ENCODE measurements at regions not wholly inside any gene's neighbourhood (a gene's known extent, or its start where the extent isn't known, plus 50 kb on each side); places are given as distances from the start of the nearest gene placed in this dataset.

DNA sequence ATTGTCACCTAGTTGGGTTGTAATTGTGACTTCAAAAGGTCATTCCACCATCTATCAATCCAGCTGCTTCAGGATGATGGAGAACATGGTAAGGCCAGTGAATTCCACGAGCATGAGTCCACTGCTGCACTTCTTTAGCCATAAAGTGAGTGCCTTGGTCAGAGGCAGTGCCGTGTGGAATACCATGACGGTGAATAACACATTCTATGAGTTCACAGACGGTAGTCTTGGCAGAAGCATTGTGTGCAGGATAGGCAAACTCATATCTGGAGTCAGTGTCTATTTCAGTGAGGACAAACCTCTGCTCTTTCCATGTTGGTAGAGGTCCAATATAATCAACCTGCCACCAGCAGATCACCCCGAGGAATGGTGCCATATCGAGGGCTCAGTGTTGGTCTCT, 650.9 kb downstream of the KCNJ2 start:
- FAIRE-seq = no peak

DNA sequence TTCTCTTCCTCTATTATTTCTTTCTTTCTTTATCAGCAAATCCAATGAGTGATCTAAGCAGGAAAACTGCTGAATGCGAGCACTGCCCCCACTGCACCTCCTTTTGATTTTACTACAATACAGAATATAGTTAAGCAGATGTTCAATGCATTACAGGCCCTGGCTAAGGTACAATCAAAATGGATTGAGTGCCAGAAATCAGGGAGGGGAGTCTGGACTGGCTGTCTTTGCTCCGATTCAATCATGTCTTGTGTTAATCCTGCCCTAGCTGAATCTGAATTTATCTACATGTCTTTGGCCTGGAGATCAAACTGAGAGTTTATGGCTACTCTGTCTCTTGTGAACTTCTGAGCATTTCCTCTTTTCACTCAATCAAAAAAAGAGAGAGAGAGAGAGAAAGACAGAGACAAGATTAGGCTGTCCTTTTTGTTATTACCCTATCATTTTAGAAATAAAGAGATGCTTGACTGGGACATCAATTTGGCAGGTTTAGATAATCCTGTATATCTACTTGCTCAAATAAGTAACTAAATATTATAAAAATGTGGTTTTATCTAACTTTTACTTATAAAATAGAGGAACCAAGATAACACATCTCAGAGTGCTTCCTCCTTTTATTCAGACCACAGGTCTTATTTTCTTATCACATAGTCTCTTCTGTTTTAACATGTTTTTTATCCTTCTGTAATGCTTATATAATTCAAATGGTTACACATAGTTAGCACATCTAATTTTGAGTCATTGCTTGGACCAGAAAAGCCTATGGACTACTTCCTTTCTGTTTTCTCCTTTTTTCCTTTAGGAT, 656.2 kb downstream of the KCNJ2 start:
- FAIRE-seq = no peak

DNA sequence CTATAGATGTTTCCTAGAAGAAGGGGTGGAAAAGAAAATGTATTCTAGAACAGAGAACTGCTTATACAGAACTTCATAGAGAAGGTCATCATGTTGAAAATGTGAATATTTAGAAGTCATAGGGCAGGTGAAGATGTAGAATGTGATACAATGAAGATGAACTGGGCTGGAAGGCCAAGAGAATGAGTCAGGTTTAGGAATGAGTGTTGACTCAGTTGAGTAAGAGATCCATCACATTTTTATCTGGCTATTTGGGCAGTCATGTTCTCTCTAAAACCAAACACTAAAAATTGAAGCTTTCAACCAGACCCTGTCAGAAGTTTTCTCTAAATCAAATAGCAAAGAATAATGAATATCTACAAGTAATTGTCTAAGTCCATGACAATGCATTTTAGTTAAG, 660.5 kb downstream of the KCNJ2 start:
- FAIRE-seq = no peak

DNA sequence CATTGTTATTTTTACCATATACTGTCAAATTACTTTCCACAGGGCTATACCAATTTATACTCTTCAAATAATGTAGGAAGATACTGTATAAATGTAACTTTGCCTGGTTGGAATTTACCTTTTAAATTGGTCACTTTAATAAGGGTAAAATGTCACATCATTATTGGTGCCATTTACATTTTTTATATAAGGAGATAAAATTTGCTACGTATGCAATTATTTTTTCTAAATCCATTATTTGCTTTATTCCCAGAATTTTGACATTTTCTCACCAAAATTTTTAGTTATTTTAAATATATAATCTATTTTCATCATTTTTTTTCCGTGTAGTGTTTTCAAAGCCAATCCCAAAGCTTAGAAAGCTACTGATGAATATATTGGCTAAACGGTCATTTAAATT, 664.7 kb downstream of the KCNJ2 start:
- FAIRE-seq = no peak

DNA sequence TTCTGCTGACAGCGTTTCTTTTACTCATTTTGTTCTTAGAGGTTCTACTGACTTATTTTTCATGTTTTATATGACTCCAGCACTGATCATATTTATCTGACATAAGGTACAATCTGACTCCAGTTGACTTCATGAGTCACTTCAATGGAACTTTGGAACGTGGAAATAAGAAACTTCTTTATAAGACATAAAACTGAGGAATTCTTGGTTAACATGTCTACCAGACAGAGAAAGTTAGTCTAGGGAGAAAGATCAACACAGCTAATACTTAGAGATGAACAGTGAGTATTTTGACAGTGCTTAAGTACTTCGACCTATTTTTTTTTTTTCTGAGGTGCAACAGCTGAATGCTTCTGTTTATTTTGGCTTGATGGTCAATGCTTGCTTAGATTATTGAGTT, 679.5 kb downstream of the KCNJ2 start:
- FAIRE-seq = no peak

DNA sequence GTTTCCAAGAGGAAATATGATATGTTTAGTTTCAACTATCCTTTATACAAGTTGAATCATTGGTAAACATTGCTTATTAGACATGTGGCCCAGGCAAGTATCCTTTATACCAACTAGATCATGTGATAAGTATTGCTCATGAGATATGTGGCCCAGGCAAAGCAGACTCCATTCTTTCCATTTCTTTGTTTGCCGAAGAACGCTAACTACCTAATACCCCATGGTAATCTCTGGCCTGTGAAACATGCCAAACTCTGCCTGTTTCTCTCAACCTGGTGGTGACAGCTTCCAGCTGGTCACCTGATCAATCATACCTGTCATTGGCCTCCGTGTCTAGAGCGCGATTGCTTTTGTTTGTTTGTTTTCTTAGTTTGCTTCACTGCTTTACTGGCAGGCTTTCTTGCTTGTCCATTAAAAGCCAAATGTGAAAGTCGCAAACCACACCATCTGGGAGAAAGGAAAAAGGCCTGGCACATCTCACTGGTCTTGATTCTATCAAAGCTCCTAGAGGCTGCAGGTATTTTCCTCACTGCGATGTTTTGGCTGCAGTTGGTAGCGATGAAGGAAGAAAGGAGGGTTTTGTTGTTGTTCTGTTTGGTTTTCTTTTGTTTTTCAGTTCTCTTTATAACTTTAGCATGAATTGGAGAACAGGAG, 686.2 kb downstream of the KCNJ2 start:
- no peak for FAIRE-seq

DNA sequence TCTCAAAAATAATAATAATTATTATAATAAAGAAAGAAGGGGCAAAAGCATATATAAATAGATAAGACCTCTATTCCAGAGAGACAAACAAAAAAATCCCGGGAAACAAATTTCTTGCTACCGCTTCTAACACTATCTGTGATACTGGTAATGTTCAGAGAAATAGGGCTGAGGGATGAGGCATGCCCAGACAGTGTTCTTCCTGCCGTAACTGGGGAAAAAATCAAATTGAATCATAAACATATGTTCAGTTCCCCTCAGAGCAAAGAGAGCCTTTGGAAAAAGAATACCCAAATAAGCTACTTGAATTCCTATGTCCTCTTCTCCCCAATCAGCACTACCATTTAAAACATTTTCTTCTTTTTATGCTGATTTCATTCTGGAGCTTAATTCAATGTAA, 688.0 kb downstream of the KCNJ2 start:
- no peak for FAIRE-seq

DNA sequence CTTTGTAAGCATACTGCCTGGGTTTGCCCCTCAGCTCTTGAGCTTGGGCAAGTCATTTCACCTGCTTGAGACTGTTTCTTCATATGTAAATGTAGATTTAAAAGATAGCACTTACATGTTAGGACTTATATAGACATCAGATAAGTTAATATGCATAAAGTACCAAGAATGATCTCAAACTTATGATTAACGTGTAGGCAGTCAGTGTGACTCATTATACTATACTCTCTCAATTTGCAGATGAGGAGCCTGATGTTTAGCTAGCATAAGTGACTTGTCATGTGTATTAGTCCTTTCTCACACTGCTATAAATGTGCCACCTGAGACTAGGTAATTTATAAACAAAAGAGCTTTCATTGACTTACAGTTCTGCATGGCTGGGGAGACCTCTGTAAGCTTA, 690.5 kb downstream of the KCNJ2 start:
- no peak for FAIRE-seq

DNA sequence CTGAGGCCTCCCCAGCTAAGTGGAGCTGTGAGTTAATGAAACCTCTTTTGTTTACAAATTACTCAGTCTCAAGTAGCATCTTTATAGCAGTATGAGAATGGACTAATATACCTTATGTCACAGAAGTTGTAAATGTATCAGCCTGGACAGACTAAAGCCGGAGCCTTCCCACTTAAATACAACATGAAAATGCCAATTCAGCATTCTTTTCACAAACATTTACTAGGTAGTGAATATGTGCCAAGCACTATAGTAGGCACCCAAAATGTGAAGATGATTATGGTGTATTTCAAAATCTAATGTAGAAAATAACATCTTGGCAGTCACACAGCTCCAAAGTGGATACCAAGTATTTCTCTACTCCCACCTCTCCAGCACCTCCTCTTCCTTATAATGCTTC, 693.0 kb downstream of the KCNJ2 start:
- no peak for FAIRE-seq

DNA sequence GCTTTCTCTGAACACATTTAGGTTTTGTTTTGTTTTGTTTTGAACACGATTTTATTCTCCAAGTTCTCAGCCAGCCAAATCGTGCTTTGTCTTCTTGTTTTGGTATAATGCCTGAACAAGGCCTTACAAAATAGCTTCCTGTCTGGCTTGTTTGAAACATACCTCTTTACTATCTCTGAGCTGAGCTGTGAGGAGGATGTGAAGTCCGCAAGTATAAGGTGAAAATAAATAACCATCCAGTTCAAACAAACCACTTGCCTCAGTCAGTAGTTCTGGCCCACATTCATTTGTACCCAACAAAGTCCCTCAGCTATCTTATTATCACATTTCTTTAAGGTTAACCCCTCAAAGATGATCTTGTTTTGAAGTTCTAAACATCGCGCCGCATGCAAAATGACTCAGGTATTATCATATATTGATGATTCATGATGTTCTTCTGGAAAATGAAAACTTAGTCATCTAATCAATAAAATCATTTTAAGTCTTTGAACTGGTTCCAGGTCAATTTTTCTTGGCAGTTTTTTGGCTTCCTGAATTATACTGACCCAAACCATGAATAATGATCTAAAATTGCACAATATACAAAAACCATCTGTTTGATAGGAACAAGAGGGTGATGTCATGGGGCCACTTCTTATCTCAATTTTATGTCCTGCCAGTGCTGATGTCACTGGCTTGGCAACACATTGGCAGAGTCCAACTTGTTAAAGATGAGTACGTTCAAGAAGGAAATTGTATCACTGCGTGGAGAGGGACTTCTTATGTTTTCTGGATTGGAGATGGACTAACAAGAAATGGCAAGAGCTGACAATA, 694.3 kb downstream of the KCNJ2 start:
- FAIRE-seq = no peak

DNA sequence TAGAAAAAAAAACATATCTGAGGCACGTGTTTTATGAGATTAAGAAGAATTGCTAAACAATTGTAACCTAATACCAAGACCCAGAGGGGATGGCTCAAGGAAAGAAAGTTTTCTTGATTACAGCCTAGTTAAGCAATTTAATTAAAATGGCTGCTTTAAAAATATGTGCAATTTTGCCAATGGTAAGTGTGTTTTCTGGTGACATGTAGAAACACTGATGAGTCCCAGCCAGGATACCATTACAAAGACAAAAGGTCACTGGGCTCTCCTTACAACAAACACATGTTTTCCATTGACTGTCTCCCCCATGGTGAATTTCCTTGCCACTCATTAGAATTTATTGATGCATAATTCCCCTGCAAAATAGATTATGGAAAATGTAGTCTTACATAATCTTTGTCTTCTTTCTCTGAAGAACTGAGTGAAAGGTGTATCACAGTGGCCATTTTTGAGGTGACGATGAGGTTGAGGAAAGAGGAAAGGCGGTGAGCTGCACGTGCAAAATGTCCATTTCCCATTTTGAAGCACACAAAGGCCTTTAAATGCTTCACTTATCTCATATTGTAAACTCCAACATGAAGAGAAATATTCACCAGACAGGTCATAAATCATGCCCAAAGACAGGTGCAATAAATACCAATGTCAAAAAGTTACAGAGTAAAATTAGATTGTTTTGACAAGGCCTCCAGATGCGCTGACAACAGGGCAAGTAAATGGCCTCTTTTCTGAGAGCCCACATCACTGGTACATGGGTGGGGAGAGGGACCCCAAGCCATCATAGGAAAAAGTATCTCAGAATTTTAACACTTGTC, 696.9 kb downstream of the KCNJ2 start:
- no peak for FAIRE-seq

DNA sequence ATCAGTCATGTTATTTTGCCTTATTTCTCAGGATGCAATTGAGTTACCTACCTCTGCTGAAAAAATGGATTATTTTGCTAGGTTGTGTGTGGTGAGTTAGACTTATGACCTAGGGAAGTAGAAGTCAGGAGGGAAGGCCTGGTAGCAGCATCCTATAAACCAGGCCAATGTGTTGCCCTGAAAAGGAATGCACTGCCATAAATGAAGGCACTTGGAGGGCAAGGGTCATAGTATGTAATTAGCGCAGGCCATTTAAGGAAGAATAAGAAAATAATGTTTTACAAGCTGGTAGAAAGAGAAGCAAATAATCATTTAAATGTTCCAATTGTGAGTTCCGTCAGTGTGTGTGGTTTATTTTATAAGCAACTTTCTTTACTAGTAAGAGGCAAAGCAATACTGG, 698.8 kb downstream of the KCNJ2 start:
- FAIRE-seq = no peak

DNA sequence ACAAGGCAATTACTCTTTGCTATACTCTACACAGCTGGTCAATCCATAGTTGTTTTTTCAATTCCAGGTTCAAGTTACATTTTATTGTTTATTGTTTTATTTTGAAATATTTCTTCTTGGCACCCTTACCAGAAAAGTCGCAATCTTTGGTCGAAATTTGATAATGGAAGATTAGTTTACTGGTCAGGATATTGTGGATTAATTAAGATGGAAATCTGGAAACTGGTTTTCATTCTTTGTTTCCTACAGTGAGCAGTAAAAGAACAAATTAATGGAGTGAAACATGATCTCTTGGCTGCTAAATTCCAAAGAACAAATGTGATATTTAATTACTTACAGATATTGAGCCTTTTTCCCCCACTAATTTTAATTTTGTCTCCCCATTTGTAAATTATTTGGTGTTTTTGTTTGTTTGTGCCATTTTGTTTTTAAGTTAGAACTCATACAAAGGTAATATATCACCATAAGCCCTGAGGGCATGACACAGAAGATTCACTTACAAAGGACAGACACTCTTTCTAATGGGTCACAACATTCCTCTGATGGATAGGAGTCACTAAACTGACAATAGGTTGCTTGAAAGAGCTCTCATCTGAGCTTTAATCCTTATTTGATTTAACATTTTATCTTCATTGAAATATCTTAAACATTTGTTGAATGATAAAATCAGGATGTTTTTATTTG, 700.2 kb downstream of the KCNJ2 start:
- no peak for FAIRE-seq

DNA sequence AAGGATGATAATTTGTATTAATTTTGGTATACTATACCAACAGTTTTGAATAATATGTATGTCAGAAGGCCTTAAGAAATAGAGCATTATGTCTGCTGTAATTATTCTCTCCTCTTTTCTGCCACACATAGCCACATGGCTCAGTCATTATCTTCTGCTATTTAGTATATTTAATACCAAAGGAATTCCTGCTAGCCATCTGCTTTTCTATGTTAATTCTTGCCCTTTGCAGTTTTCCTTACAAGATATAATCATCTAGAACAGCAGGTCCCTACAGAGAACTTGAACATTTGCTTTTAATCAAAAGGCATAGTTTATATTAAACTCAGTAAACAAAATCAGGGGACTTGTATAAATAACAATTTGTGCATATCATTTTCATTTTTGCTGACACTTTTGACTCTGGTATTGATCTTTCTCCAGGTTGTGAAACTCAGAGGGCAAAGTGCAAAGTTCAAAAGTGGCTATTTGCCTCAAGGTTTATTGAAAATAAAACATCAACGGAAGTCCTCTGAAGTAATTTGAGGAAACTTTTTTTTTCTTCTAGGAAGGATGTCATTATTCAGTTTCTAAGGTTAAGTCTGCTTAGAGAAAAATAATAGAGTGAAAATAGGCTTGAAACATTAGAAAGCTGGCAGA, 702.0 kb downstream of the KCNJ2 start:
- FAIRE-seq = no peak

DNA sequence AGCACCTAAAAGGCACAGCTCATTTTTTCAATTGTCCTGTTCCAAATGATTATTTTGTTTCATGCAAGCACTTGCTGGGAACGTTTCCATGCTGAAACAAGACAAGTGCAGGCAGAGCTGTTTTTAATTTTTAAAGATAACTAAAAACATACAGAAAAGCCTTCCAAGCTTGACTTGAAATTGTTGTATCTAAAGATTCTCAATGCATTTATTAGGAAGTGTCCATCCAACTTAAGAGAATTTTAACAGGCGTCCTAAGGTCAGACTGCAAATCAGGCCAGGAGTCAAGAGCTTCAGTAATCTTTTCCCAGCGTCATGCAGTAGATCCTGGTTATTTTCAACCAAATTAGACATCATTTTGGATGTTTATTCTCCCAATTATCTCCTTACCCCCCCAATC, 702.8 kb downstream of the KCNJ2 start:
- FAIRE-seq = no peak

DNA sequence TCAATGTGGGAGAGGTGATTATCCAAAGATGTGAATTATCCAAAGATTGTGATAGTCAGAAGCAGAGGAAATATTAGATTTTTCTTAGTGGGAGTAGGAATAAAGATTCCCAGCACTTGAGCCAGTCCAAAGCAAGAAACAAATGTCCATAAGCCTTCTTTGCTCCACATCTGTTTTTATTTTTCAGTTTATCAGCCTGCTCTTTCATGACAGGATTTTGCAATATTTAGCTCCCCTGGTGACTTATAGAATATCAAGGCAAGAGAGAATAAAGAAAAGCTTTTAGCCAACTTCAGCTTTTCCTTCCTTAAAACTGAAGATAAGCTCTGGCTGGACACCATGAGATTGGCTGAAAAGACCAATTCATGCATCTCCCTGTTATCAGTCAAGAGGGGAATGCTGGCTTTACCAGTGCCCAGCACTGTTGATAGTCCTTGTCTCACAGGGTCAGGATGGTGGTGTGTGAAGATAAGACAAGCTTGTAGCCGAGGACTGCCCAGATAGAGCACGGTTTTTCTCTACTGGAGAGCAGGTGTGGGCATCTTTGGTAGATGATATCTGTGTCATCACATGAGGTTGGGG, 706.5 kb downstream of the KCNJ2 start:
- FAIRE-seq = no peak

DNA sequence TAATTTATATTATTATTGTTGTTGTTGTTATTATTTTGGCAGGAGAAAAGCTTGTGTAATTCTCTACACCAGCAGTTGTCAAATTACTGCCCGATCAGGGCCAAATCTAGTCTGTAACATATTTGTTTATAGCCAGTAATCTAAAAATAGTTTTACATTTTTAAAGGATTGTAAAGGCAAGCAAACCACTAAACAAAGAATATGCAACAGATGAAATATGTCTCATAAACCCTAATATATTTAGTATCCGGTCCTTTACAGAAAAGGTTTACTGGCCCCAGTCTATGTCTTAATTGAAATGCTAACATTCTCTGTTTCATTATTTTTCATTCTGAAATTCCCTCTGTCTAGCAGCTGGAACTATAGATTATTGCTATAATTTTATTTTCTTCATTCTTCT, 709.5 kb downstream of the KCNJ2 start:
- FAIRE-seq = no peak

DNA sequence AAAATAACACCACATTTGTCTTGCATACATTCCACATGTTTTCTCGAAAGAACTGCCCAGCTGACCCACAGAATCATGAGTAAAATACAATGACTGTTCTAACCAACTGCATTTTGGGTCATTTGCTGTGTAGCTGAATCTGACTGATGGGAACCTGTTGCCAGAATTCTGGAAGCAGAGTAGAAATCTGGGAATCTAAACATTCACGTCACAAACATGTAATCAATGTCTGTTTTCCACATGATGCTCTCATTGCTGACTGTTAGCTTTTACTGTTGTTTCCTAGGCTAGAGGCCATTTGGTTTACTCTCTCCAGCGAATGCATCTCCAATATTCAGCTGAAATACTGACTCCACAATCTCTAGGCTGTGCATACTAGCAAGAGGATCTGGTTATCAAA, 710.1 kb downstream of the KCNJ2 start:
- no peak for FAIRE-seq

DNA sequence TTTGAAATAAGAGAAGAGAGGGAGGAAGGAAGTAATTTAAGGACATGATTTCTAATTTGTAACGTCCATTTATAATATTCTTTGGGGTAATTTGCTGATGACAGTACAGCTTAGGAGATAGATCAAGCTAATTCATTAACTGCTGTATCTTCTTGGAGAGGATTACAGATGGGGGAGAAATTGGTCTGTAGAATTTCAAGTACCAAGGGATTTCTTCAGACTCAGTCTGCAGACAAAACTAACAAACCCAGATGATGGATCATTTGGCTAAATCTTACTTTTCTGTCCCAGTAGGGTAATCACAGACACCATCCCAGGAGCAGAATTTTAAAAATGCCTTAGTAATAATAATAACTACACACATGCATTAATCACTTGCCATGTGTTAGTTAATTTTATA, 711.8 kb downstream of the KCNJ2 start:
- no peak for FAIRE-seq

DNA sequence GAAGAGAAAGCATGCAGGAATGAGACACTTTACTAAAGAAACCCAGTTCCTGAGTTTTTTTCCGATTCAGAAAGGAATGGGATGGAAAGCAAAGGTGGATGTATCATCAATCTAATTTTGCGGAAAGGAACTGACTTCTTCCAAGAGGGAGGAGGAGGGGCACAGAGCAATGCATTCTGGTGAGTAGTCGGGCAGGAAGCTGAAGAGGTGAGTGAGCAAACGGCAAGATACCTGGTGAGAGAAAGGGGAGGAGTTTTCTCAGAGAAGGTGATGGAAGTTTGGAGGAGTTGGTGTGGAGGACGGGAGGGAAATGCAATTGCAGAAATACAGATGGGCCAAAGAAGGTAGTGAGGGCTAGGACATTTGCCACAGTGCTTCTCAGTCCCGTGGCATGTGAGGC, 713.2 kb downstream of the KCNJ2 start:
- FAIRE-seq = no peak

DNA sequence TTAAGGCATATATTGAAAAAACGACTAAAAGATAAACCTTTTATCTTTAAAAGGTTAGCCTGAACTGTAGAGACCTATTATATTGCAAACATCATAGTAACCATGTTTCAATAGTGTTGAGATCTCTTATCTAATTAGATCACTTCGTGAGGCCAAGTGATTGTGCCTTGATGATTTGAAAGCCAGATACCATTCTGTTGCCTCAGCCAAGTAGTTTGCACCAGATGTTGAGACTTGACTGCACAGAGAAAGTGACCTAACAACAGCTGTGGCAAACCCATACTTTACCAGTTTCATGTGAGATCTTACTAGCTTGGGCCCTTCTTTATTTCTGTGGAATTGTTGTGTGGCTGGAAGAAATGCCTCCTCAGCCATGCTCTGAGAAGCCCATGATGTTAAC, 717.3 kb downstream of the KCNJ2 start:
- no peak for FAIRE-seq
